GM12891 (cell line): ENCODE measurements at regions not wholly inside any gene's neighbourhood (a gene's known extent, or its start where the extent isn't known, plus 50 kb on each side); places are given as distances from the start of the nearest gene placed in this dataset.

Experiments
- DNase-seq: peaks from one replicate; pipeline ENCODE4 v3.0.0; 2011; ENCODE audit warnings: low spot score; ENCODE audit not compliant: insufficient read length
- FAIRE-seq: peaks from 2 replicates; lab custom pipeline; 2011; peaks lifted over from hg19 to GRCh38; lab: Jason Lieb, UNC
- PAX5 ChIP-seq: IDR thresholded peaks from 2 replicates; pipeline ENCODE4 v1.6.1; 2011; ENCODE audit warnings: low read length, moderate library complexity, mild to moderate bottlenecking; ENCODE audit not compliant: insufficient read depth, severe bottlenecking
- POLR2A ChIP-seq: IDR thresholded peaks from 2 replicates; pipeline ENCODE4 v1.6.1; 2011; ENCODE audit warnings: low read depth, low read length, control low read depth
- POLR2AphosphoS5 ChIP-seq: IDR thresholded peaks from 2 replicates; pipeline ENCODE4 v1.6.1; 2011; ENCODE audit warnings: low read depth, low read length, control low read depth
- POU2F2 ChIP-seq: IDR thresholded peaks from 2 replicates; pipeline ENCODE4 v1.6.1; 2011; ENCODE audit warnings: low read depth, mild to moderate bottlenecking, control low read depth, low read length, moderate library complexity
- SPI1 ChIP-seq: IDR thresholded peaks from 2 replicates; pipeline ENCODE4 v1.6.1; 2011; ENCODE audit warnings: low read depth, low read length, control low read depth
- TAF1 ChIP-seq: IDR thresholded peaks from 2 replicates; pipeline ENCODE4 v1.6.1; 2011; ENCODE audit warnings: low read depth, low read length, control low read depth

DNA sequence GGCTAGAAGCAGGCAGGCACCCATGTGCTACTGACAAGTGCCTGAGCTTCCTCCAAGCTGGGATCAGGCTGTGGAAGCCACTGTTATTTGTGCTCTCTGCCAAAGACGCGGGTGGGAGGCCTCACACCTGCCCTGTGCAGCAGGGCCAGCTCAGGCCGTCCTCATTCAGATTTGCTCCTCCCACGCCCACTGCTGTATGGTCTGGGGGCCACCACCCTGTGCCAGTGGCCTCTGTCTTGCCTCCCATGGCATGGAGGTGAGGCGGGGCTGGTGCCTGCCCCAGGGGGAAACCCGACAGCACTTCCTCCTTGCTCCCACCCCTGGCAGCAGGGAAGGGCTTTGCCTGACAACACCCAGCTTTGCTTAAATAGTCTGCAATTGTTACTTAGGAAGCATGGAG lies 356.5 kb upstream of the CDH8 start:
- TF ChIP-seq TAF1 = no peak
- TF ChIP-seq POU2F2 = no peak
- no peak for TF ChIP-seq SPI1
- no peak for TF ChIP-seq PAX5
- no peak for TF ChIP-seq POLR2AphosphoS5
- TF ChIP-seq POLR2A = no peak
- no peak for DNase-seq
- FAIRE-seq = no peak

DNA sequence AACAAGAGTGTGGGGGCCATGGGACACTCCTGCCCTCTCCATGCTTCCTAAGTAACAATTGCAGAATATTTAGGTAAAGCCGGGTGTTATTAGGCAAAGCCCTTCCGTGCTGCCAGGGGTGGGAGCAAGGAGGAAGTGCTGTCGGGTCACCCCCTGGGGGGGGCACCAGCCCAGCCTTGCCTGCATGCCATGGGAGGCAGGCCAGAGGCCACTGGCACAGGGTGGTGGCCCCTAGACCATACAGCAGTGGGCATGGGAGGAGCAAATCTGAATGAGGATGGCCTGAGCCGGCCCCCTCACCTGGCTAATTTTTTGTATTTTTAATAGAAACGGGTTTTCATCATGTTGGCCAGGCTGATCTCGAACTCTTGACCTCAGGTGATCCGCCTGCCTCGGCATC lies 355.7 kb upstream of the CDH8 start:
- no peak for DNase-seq
- FAIRE-seq = no peak
- TF ChIP-seq POLR2A (no peak), TAF1 (no peak), POU2F2 (no peak), SPI1 (no peak), PAX5 (no peak), POLR2AphosphoS5 (no peak)

DNA sequence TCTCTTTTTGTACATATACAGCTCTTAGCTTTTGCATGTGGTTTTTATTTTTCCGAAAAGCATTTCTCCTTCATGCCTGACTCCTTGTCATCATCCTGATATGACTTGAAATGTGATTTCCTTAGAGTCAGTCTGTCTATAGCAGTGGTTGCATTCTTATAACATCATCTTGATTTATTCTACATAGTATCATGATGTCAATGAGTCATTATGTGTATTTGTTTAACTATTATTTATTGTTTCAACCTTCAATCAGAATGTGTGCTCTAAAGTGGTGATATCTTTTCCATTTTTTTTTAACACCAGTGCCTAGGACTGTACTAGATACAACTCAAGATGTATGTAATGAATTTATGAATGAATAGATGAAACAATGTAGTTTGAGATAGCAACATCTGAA lies 354.9 kb upstream of the CDH8 start:
- no peak for FAIRE-seq
- no peak for DNase-seq
- TF ChIP-seq PAX5 (no peak), SPI1 (no peak), POLR2A (no peak), TAF1 (no peak), POLR2AphosphoS5 (no peak), POU2F2 (no peak)

DNA sequence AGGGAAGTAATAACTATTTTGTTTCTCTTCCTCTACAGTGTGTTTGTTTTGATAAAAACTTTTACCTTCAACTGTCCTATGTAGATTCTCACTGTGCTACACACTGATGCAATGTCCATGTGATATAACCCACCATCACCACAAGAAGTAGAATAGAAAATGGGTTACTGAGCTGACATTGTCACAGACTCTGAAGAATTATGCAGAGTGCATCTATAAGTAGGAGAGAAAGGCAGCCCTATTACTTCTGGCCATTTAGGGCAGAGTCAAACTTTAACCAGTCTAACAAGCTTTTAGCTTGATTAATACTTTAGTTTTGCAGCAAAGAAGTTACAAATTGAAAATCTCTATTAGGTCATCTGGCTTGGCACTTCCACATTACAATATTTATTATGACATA lies 354.0 kb upstream of the CDH8 start:
- no peak for TF ChIP-seq POLR2A
- no peak for TF ChIP-seq TAF1
- TF ChIP-seq POU2F2 = no peak
- TF ChIP-seq SPI1 = no peak
- no peak for TF ChIP-seq PAX5
- TF ChIP-seq POLR2AphosphoS5 = no peak
- DNase-seq (no peak), FAIRE-seq (no peak)

GRCh38 chr16:62386411-62386810 lies 350.2 kb upstream of the CDH8 start:
- FAIRE-seq = no peak

DNA sequence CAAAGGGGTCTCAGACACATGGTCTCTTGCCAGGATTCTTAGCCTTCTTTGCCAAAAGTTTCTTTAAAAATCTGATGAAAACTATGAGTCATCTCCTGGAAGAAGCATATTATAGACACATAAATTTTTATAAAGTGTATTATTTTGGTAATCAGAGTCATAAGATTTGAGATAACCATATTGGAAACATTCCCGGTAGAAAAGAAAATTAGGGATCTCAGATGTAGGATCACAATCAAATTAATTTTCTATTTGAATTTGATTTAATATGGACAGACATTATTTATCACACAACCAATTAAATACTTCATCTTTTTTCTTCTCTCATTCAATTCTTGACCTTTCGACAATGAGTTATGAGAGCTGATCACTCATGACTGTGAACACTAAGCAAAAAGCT lies 347.7 kb upstream of the CDH8 start:
- no peak for DNase-seq
- FAIRE-seq = no peak
- TF ChIP-seq POLR2A (no peak), POU2F2 (no peak), TAF1 (no peak), PAX5 (no peak), POLR2AphosphoS5 (no peak), SPI1 (no peak)

More at GRCh38 chr16:62386411-62386810, 350.2 kb upstream of the CDH8 start:
- DNase-seq = no peak
- TF ChIP-seq POLR2AphosphoS5 (no peak), POLR2A (no peak), TAF1 (no peak), PAX5 (no peak), POU2F2 (no peak), SPI1 (no peak)

DNA sequence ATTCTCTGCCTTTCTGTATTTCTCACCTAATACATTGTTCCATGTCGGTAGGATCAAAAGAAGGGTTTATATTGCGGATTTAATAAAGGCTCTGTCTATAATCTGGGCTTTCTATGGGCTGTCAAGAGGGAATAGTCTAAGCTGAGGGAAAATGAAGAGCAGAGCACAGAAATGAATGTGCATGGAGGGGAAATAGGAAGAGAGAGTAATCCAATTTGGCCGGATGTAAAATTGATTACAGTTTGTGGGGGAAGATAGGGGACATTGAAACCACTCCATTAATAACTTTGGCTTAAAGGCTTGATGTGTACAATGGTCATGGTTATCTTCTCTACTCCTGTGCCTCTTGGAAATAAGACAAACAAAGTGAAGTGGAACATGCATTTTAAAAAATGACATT lies 334.2 kb upstream of the CDH8 start:
- no peak for TF ChIP-seq TAF1
- TF ChIP-seq PAX5 = no peak
- TF ChIP-seq POLR2AphosphoS5 = no peak
- TF ChIP-seq SPI1 = no peak
- TF ChIP-seq POU2F2 = no peak
- DNase-seq (no peak), FAIRE-seq (no peak)

GRCh38 chr16:62363501-62363900 lies 327.3 kb upstream of the CDH8 start:
- DNase-seq (no peak), FAIRE-seq (no peak)
- TF ChIP-seq TAF1 (no peak), POU2F2 (no peak)

DNA sequence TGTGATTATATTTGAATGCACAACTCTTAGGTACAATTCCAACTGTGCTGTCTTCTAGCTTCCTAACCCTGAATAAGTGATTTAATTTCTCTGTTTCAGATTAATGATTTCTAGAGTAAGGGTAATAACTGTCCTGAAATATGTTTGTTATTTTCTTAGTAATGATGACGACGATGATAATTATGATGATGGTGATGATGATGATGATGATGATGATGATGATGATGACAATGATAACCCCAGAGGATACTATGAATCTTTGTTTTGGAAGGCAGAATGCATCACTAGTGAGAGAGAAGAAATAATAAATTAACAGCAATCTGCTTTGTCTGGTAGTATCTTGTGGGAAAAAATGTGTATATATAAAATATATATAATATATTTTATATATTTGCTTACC lies 317.1 kb upstream of the CDH8 start:
- FAIRE-seq = no peak
- no peak for DNase-seq
- TF ChIP-seq TAF1 = no peak
- TF ChIP-seq POU2F2 = no peak
- TF ChIP-seq POLR2A = no peak
- TF ChIP-seq SPI1 = no peak
- no peak for TF ChIP-seq PAX5
- no peak for TF ChIP-seq POLR2AphosphoS5

DNA sequence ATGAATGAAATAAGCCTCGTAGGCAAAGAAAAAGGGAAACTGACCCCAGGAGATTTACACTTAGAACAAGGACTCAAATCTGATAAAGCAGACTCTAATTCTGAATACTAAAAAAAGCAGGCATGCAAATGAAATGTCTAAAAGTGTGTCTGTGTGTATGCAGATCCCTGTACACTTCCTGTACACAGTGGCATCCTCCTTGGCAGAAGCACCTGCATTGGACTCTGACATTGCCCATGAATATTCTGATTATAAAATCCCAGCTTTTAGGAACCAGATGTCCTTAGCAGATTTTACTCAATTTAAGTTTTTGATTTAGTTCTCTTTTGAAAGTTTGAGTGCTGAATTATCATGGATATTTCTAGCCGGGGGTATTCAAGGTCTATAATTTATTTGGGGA lies 306.0 kb upstream of the CDH8 start:
- FAIRE-seq (no peak), DNase-seq (no peak)
- no peak for TF ChIP-seq POU2F2
- no peak for TF ChIP-seq POLR2A
